ENCODE measurements at regions not wholly inside any gene's neighbourhood (a gene's known extent, or its start where the extent isn't known, plus 50 kb on each side); places are given as distances from the start of the nearest gene placed in this dataset.

DNA sequence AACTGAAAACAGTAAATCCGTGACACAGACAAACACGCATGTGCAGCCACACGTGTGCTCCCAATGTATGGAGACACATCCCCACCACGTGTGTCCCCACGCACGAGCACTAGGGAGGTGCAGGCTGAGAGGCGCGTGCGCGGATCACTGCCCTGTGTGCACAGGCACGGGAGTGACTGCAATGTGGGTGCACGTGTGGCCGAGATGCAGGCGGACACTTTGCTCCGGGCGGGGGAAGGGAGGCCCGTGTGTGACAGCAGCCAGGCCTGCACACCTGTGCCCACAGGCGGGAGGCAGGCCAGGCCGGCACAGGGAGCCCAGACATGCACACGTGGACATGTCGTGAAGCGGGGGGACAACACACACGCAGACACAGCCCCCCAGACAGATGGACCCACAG is 77.0 kb downstream of the PTPRS start:
- TF ChIP-seq POLR2A (IDR thresholded peaks at IDR 0.05): no peak
- TF ChIP-seq, protein P1, sequence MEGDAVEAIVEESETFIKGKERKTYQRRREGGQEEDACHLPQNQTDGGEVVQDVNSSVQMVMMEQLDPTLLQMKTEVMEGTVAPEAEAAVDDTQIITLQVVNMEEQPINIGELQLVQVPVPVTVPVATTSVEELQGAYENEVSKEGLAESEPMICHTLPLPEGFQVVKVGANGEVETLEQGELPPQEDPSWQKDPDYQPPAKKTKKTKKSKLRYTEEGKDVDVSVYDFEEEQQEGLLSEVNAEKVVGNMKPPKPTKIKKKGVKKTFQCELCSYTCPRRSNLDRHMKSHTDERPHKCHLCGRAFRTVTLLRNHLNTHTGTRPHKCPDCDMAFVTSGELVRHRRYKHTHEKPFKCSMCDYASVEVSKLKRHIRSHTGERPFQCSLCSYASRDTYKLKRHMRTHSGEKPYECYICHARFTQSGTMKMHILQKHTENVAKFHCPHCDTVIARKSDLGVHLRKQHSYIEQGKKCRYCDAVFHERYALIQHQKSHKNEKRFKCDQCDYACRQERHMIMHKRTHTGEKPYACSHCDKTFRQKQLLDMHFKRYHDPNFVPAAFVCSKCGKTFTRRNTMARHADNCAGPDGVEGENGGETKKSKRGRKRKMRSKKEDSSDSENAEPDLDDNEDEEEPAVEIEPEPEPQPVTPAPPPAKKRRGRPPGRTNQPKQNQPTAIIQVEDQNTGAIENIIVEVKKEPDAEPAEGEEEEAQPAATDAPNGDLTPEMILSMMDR (IDR thresholded peaks at IDR 0.05): no peak

Measured in gastroesophageal sphincter (tissue), 3 donors.